Transverse colon (tissue), 3 donors: ENCODE measurements at regions not wholly inside any gene's neighbourhood (a gene's known extent, or its start where the extent isn't known, plus 50 kb on each side); places are given as distances from the start of the nearest gene placed in this dataset.

ENCODE experiments used
- EP300 ChIP-seq: sonication (generic); formaldehyde crosslinking; IDR thresholded peaks from one replicate; pipeline ENCODE4 v1.6.1; 2017; ENCODE audit warnings: antibody characterized with exemption, low read depth
- POLR2AphosphoS5 ChIP-seq, 3 donors: sonication (generic); formaldehyde crosslinking; IDR thresholded peaks; one replicate each; pipeline ENCODE4 v1.6.1; 2016; ENCODE audit warnings: antibody characterized with exemption in 3 of 3

DNA sequence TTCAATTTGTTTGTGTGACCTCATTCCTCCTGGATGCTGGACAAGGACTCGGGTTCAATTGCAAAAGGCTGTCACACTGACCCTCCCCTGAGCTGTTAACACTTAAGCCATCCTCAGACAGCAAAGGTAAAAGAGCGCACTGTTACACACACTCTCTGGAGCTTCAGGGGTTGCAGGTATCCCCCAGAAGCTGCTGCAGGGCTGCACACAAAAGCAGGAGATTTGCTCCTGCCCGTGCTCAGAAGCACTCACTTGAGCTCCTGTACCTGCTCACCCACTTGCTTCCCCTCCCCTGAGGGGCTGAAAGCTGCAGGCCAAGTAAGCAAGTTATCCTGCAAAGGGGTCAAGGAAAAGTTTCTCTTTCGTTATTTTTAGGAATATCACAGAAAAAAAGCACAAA is 886.2 kb upstream of the ZWINT start:
- no peak for TF ChIP-seq EP300
- TF ChIP-seq POLR2AphosphoS5 (IDR thresholded peaks at IDR 0.05) = no peak
